GM12878 (cell line): ENCODE measurements at regions not wholly inside any gene's neighbourhood (a gene's known extent, or its start where the extent isn't known, plus 50 kb on each side); places are given as distances from the start of the nearest gene placed in this dataset.

Source experiments
- ATAC-seq: fragments of 200-7000 bp; cut with Tn5 transposase; 3 replicates; pipeline ENCODE4 v1.9.1; 2020; ENCODE audit warnings: mild to moderate bottlenecking, moderate library complexity
- BruUV-seq: library from RNA; stranded (reverse); fragments of 400-500 nt; replicated peaks from 2 replicates; lab custom pipeline; 2021; lab: Mats Ljungman, UMichigan
- CTCF ChIA-PET: fragments of 300-600 bp; sonication (Branson Sonifier 250); formaldehyde crosslinking; extraction: SDS; loops from one replicate; lab custom pipeline; 2021; ENCODE audit warnings: inconsistent platforms; lab: Yijun Ruan, JAX
- POLR2A ChIA-PET: fragments of 350-600 bp; formaldehyde crosslinking; extraction: SDS; loops from one replicate; lab custom pipeline; 2021; ENCODE audit warnings: inconsistent platforms; lab: Charles Lee
- RAD21 ChIA-PET: fragments of 300-600 bp; sonication (Branson Sonifier 250); formaldehyde crosslinking; loops from one replicate; lab custom pipeline; 2023; ENCODE audit warnings: antibody characterized with exemption; ENCODE audit not compliant: unreplicated experiment; lab: Charles Lee
- SMC1A ChIA-PET: fragments of 300-600 bp; sonication (Branson Sonifier 250); formaldehyde crosslinking; loops from one replicate; lab custom pipeline; 2023; ENCODE audit not compliant: unreplicated experiment, uncharacterized antibody; lab: Charles Lee
- DNase-seq: peaks from one replicate; pipeline ENCODE4 v3.0.0-alpha.2; 2011; ENCODE audit warnings: low read depth, low spot score
- FAIRE-seq: peaks from 3 replicates; lab custom pipeline; 2011; peaks lifted over from hg19 to GRCh38; lab: Jason Lieb, UNC
- H2AFZ ChIP-seq: 2 replicates; pipeline ENCODE4 v1.6.0; 2011; ENCODE audit warnings: low read depth, low read length, control low read depth; ENCODE audit not compliant: control insufficient read depth
- H3K27ac ChIP-seq: 2 replicates; pipeline ENCODE4 v1.5.1; 2011; ENCODE audit warnings: control low read depth; ENCODE audit not compliant: control insufficient read depth, insufficient read depth
- H3K27me3 ChIP-seq, 2 experiments: replicated peaks in 1 of 2; 2 replicates each; pipeline versions ENCODE4 v1.6.0 to v1.6.1; 2011; ENCODE audit warnings: low read length in 1 of 2; ENCODE audit not compliant: control insufficient read depth in 2 of 2, insufficient read depth in 2 of 2
- H3K36me3 ChIP-seq, 2 experiments: 2 replicates each; pipeline ENCODE4 v1.5.1; 2011; ENCODE audit warnings: low read length in 1 of 2; ENCODE audit not compliant: control insufficient read depth in 2 of 2, insufficient read depth in 2 of 2
- H3K4me1 ChIP-seq: 2 replicates; pipeline ENCODE4 v1.6.1; 2011; ENCODE audit warnings: mild to moderate bottlenecking, low read length, moderate library complexity, mixed read lengths; ENCODE audit not compliant: control insufficient read depth, insufficient read depth
- H3K4me2 ChIP-seq: 2 replicates; pipeline ENCODE4 v1.6.0; 2011; ENCODE audit warnings: control low read depth; ENCODE audit not compliant: control insufficient read depth, insufficient read depth
- H3K4me3 ChIP-seq: fragments of 200-600 bp; sonication (generic); 2 replicates; pipeline ENCODE4 v1.5.1; 2016
- H3K79me2 ChIP-seq: 2 replicates; pipeline ENCODE4 v1.6.0; 2011; ENCODE audit warnings: low read length; ENCODE audit not compliant: control insufficient read depth, insufficient read depth
- H3K9ac ChIP-seq: 2 replicates; pipeline ENCODE4 v1.8.0; 2011; ENCODE audit warnings: low read length, control low read depth, mixed read lengths; ENCODE audit not compliant: control insufficient read depth, insufficient read depth
- H3K9me3 ChIP-seq: replicated peaks from 3 replicates; pipeline ENCODE4 v1.5.1; 2011; ENCODE audit warnings: mild to moderate bottlenecking, low read length; ENCODE audit not compliant: control insufficient read depth, insufficient read depth
- H4K20me1 ChIP-seq: 2 replicates; pipeline ENCODE4 v1.6.0; 2011; ENCODE audit not compliant: control insufficient read depth, insufficient read depth
- CHD1 ChIP-seq: IDR thresholded peaks from 2 replicates; pipeline ENCODE4 v1.6.1; 2012; ENCODE audit warnings: low read depth, low read length, improper control_type of control experiment
- EP300 ChIP-seq, 2 experiments: fragments of 150-350 bp in 1 of 2; IDR thresholded peaks; 2 replicates each; pipeline ENCODE4 v1.6.1; 2011 to 2012; ENCODE audit warnings: low read depth in 2 of 2, low read length in 2 of 2, borderline replicate concordance in 1 of 2, improper control_type of control experiment in 1 of 2, inconsistent platforms in 1 of 2; ENCODE audit not compliant: control insufficient read depth in 1 of 2
- ESRRA ChIP-seq: IDR thresholded peaks from 2 replicates; pipeline ENCODE4 v1.6.1; 2012; ENCODE audit warnings: mild to moderate bottlenecking, low read length, improper control_type of control experiment
- FOXM1 ChIP-seq: IDR thresholded peaks from 2 replicates; pipeline ENCODE4 v1.6.1; 2012; ENCODE audit warnings: low read depth, mild to moderate bottlenecking, inconsistent platforms, low read length, moderate library complexity
- MXI1 ChIP-seq: fragments of 150-350 bp; IDR thresholded peaks from 2 replicates; pipeline ENCODE4 v1.6.1; 2011; ENCODE audit warnings: low read depth, mild to moderate bottlenecking, inconsistent platforms, low read length, improper control_type of control experiment
- NR2C2 ChIP-seq: IDR thresholded peaks from 2 replicates; pipeline ENCODE4 v1.6.1; 2011; ENCODE audit warnings: borderline replicate concordance, low read depth; ENCODE audit not compliant: control insufficient read depth, insufficient read length
- POLR2AphosphoS5 ChIP-seq: IDR thresholded peaks from 2 replicates; pipeline ENCODE4 v1.6.1; 2011; ENCODE audit warnings: mild to moderate bottlenecking, low read length, inconsistent platforms
- POU2F2 ChIP-seq: IDR thresholded peaks from 3 replicates; pipeline ENCODE4 v1.6.1; 2011; ENCODE audit warnings: low read depth, mild to moderate bottlenecking, low read length, borderline replicate concordance
- TCF3 ChIP-seq: IDR thresholded peaks from 2 replicates; pipeline ENCODE4 v1.6.1; 2012; ENCODE audit warnings: low read depth, mild to moderate bottlenecking, low read length, borderline replicate concordance; ENCODE audit not compliant: insufficient read depth
- YBX1 ChIP-seq: fragments of 450-650 bp; IDR thresholded peaks from 2 replicates; pipeline ENCODE4 v1.6.1; 2016; ENCODE audit warnings: antibody characterized with exemption
- WGBS: methylation state at CpG from one replicate; pipeline ENCODE4 v1.1.6; 2016; ENCODE audit warnings: low lambda C conversion rate; ENCODE audit not compliant: insufficient replicate concordance, insufficient coverage; ENCODE audit errors: missing lambda C conversion rate; 5-methylcytosine and 5-hydroxymethylcytosine counted together
- in situ Hi-C: fragments of 300-500 bp; cut with MboI; formaldehyde crosslinking; loops from 9 replicates; pipeline ENCODE4 v1.14.3; 2018; ENCODE audit warnings: mixed read lengths
- intact Hi-C: fragments of 100-400 bp; cut with micrococcal nuclease; formaldehyde crosslinking; loops from one replicate; pipeline ENCODE4 v1.14.2; 2022; ENCODE audit not compliant: unreplicated experiment
- TF ChIP-seq, protein P1 (sequence below): fragments of 450-650 bp; formaldehyde crosslinking; IDR thresholded peaks from 2 replicates; pipeline ENCODE4 v1.4.0; 2022; ENCODE audit warnings: mild to moderate bottlenecking, moderate library complexity
- TF ChIP-seq, protein P2 (sequence below): IDR thresholded peaks from 2 replicates; pipeline ENCODE4 v1.6.1; 2011; ENCODE audit warnings: borderline replicate concordance, low read depth, mild to moderate bottlenecking, moderate library complexity, low read length; ENCODE audit not compliant: insufficient read depth, poor library complexity, severe bottlenecking
- TF ChIP-seq, protein P3 (sequence below): IDR thresholded peaks from 2 replicates; pipeline ENCODE4 v1.6.1; 2011; ENCODE audit warnings: low read depth, mild to moderate bottlenecking, low read length, moderate library complexity, borderline replicate concordance; ENCODE audit errors: extremely low read depth
- TF ChIP-seq, protein P4 (sequence below): fragments of 450-650 bp; IDR thresholded peaks from 2 replicates; pipeline ENCODE4 v1.6.1; 2017; ENCODE audit warnings: mild to moderate bottlenecking, moderate library complexity

DNA sequence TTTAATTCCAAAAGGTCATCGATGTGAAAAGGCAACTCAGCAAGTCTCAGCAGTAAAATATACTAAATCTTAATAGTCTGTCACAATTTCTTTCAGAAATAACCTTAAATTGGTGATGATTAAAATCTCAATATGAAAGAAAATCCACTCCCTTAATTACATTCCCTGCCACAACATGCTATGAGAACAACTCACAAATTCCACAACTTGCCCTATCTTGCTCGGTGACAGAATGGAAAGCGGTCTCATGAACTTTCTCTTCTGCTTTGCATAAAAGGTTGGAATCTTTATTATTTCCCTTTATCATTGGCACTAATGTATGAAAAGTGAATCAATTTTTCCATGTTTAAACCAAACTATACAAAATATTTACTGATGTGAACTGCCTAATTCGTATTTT, 380.8 kb downstream of the TMA16 start:
- POLR2A ChIA-PET: no interaction called here
- H3K4me3 ChIP-seq: no peak overlapping the region
- TF ChIP-seq POLR2AphosphoS5 (no peak), MXI1 (no peak), EP300 (IDR thresholded peaks at IDR 0.05; ENCODE audit: borderline replicate concordance in 1 of 2, control insufficient read depth in 1 of 2, low read depth in 2 of 2, low read length in 2 of 2) (no peak), ESRRA (no peak), YBX1 (no peak), TCF3 (no peak), FOXM1 (no peak), CHD1 (no peak), NR2C2 (no peak), POU2F2 (no peak)
- TF ChIP-seq, protein P1, sequence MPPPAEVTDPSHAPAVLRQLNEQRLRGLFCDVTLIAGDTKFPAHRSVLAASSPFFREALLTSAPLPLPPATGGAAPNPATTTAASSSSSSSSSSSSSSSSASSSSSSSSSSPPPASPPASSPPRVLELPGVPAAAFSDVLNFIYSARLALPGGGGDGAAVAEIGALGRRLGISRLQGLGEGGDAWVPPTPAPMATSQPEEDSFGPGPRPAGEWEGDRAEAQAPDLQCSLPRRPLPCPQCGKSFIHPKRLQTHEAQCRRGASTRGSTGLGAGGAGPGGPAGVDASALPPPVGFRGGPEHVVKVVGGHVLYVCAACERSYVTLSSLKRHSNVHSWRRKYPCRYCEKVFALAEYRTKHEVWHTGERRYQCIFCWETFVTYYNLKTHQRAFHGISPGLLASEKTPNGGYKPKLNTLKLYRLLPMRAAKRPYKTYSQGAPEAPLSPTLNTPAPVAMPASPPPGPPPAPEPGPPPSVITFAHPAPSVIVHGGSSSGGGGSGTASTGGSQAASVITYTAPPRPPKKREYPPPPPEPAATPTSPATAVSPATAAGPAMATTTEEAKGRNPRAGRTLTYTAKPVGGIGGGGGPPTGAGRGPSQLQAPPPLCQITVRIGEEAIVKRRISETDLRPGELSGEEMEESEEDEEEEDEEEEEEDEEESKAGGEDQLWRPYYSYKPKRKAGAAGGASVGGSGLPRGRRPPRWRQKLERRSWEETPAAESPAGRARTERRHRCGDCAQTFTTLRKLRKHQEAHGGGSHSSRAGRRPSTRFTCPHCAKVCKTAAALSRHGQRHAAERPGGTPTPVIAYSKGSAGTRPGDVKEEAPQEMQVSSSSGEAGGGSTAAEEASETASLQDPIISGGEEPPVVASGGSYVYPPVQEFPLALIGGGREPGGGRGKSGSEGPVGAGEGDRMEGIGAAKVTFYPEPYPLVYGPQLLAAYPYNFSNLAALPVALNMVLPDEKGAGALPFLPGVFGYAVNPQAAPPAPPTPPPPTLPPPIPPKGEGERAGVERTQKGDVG (CRISPR knock-in tag): no peak
- TF ChIP-seq, protein P2, sequence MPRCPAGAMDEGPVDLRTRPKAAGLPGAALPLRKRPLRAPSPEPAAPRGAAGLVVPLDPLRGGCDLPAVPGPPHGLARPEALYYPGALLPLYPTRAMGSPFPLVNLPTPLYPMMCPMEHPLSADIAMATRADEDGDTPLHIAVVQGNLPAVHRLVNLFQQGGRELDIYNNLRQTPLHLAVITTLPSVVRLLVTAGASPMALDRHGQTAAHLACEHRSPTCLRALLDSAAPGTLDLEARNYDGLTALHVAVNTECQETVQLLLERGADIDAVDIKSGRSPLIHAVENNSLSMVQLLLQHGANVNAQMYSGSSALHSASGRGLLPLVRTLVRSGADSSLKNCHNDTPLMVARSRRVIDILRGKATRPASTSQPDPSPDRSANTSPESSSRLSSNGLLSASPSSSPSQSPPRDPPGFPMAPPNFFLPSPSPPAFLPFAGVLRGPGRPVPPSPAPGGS: no peak
- TF ChIP-seq, protein P3, sequence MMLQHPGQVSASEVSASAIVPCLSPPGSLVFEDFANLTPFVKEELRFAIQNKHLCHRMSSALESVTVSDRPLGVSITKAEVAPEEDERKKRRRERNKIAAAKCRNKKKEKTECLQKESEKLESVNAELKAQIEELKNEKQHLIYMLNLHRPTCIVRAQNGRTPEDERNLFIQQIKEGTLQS: no peak
- TF ChIP-seq, protein P4, sequence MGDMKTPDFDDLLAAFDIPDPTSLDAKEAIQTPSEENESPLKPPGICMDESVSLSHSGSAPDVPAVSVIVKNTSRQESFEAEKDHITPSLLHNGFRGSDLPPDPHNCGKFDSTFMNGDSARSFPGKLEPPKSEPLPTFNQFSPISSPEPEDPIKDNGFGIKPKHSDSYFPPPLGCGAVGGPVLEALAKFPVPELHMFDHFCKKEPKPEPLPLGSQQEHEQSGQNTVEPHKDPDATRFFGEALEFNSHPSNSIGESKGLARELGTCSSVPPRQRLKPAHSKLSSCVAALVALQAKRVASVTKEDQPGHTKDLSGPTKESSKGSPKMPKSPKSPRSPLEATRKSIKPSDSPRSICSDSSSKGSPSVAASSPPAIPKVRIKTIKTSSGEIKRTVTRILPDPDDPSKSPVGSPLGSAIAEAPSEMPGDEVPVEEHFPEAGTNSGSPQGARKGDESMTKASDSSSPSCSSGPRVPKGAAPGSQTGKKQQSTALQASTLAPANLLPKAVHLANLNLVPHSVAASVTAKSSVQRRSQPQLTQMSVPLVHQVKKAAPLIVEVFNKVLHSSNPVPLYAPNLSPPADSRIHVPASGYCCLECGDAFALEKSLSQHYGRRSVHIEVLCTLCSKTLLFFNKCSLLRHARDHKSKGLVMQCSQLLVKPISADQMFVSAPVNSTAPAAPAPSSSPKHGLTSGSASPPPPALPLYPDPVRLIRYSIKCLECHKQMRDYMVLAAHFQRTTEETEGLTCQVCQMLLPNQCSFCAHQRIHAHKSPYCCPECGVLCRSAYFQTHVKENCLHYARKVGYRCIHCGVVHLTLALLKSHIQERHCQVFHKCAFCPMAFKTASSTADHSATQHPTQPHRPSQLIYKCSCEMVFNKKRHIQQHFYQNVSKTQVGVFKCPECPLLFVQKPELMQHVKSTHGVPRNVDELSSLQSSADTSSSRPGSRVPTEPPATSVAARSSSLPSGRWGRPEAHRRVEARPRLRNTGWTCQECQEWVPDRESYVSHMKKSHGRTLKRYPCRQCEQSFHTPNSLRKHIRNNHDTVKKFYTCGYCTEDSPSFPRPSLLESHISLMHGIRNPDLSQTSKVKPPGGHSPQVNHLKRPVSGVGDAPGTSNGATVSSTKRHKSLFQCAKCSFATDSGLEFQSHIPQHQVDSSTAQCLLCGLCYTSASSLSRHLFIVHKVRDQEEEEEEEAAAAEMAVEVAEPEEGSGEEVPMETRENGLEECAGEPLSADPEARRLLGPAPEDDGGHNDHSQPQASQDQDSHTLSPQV: no peak
- TF ChIP-seq, all 136 proteins: peak for 0
- no peak overlapping the region for H3K9ac ChIP-seq
- no peaks in the 10 kb centered on the region for H3K9me3 ChIP-seq
- ATAC-seq (no peak), FAIRE-seq (no peak), DNase-seq (no peak)
- no peaks in the 10 kb centered on the region for H3K36me3 ChIP-seq
- no peak overlapping the region for H2AFZ ChIP-seq
- in situ Hi-C loops: no loop called here
- ChIA-PET SMC1A (no interaction called here), CTCF (no interaction called here), RAD21 (no interaction called here)
- intact Hi-C loops: loop anchor here (10.0 kb wide), 1 partner anchor 321 kb away; no protein-coding TSS in a partner anchor
- no peaks in the 10 kb centered on the region for H3K4me1 ChIP-seq
- no peaks in the 10 kb centered on the region for H3K79me2 ChIP-seq
- H3K4me2 ChIP-seq: no peak overlapping the region
- no peaks in the 10 kb centered on the region for H4K20me1 ChIP-seq
- H3K27me3 ChIP-seq: no peaks in the 10 kb centered on the region
- WGBS: 50% methylated on average over 4 of the region's 4 CpGs
- H3K27ac ChIP-seq: no peak overlapping the region
- no TSS peak for BruUV-seq
